NCI-H2107 (cell line): ENCODE measurements at regions not wholly inside any gene's neighbourhood (a gene's known extent, or its start where the extent isn't known, plus 50 kb on each side); places are given as distances from the start of the nearest gene placed in this dataset.

Experiments
- DNase-seq: peaks from one replicate; lab custom pipeline; 2025; lab: John Stamatoyannopoulos, UW

- DNase-seq, result no peak
Measured at GRCh38 chr3:79874646-79875045, 106.8 kb upstream of the ROBO1 start.

GRCh38 chr3:79872483-79872882 is 104.7 kb upstream of the ROBO1 start:
- no peak for DNase-seq

GRCh38 chr3:79871656-79872055 is 103.9 kb upstream of the ROBO1 start:
- no peak for DNase-seq

- no peak for DNase-seq
Measured at GRCh38 chr3:79870313-79870620, 102.5 kb upstream of the ROBO1 start.

- DNase-seq, result no peak
Measured at GRCh38 chr3:79869461-79870312, 101.9 kb upstream of the ROBO1 start.

GRCh38 chr3:79866162-79866561 is 98.4 kb upstream of the ROBO1 start:
- DNase-seq, result no peak

- no peak for DNase-seq
Measured at GRCh38 chr3:79864077-79864476, 96.3 kb upstream of the ROBO1 start.

GRCh38 chr3:79848876-79849275 is 81.1 kb upstream of the ROBO1 start:
- DNase-seq, result no peak

GRCh38 chr3:79847928-79848327 is 80.1 kb upstream of the ROBO1 start:
- DNase-seq, result no peak

GRCh38 chr3:79846148-79846933 is 78.5 kb upstream of the ROBO1 start:
- no peak for DNase-seq

- no peak for DNase-seq
Measured at GRCh38 chr3:79845546-79845945, 77.7 kb upstream of the ROBO1 start.

GRCh38 chr3:79844176-79844575 is 76.4 kb upstream of the ROBO1 start:
- no peak for DNase-seq

- no peak for DNase-seq
Measured at GRCh38 chr3:79843180-79843579, 75.4 kb upstream of the ROBO1 start.

- no peak for DNase-seq
Measured at GRCh38 chr3:79835701-79836100, 67.9 kb upstream of the ROBO1 start.

- DNase-seq, result no peak
Measured at GRCh38 chr3:79824166-79824565, 56.4 kb upstream of the ROBO1 start.

GRCh38 chr3:79822076-79822475 is 54.3 kb upstream of the ROBO1 start:
- DNase-seq, result no peak

- no peak for DNase-seq
Measured at GRCh38 chr3:79820089-79820488, 52.3 kb upstream of the ROBO1 start.

GRCh38 chr3:79818015-79818414 is 50.2 kb upstream of the ROBO1 start:
- no peak for DNase-seq
